CD14-positive monocyte (primary cell): ENCODE measurements at regions not wholly inside any gene's neighbourhood (a gene's known extent, or its start where the extent isn't known, plus 50 kb on each side); places are given as distances from the start of the nearest gene placed in this dataset.
"Not testable (repeated sequence)": the region's sequence is repeated elsewhere in the genome, so short reads cannot be mapped to it uniquely, and the experiment has no call there.

Experiments
- DNase-seq, 3 donors: peaks; one replicate each; pipeline ENCODE4 v3.0.0-alpha.2; 2011 to 2022
- H2AFZ ChIP-seq: 2 replicates; pipeline ENCODE4 v1.6.0; 2012; ENCODE audit warnings: mild to moderate bottlenecking, low read depth, low read length, inconsistent platforms; ENCODE audit not compliant: insufficient read depth, poor library complexity, severe bottlenecking
- H3K27ac ChIP-seq, 2 donors: 1 replicate in 1 of 2; 2 replicates in 1 of 2; pipeline ENCODE4 v1.5.1; 2012 to 2013; ENCODE audit warnings: low read length in 2 of 2, control low read depth in 1 of 2, inconsistent platforms in 1 of 2, low read depth in 1 of 2, mild to moderate bottlenecking in 1 of 2
- H3K27me3 ChIP-seq, 2 donors: one replicate each; pipeline versions ENCODE4 v1.6.0 to v1.6.1; 2011 to 2013; ENCODE audit warnings: low read length in 2 of 2; ENCODE audit not compliant: control insufficient read depth in 2 of 2, insufficient read depth in 2 of 2
- H3K36me3 ChIP-seq, 2 donors: replicated peaks in 1 of 2; 1 replicate in 1 of 2; 2 replicates in 1 of 2; pipeline versions ENCODE4 v1.5.1 to v1.6.1; 2012 to 2013; ENCODE audit warnings: low read length in 2 of 2, control low read depth in 1 of 2, inconsistent platforms in 1 of 2, mild to moderate bottlenecking in 1 of 2; ENCODE audit not compliant: insufficient read depth in 2 of 2, control insufficient read depth in 1 of 2
- H3K4me1 ChIP-seq, 2 donors: 1 replicate in 1 of 2; 2 replicates in 1 of 2; pipeline versions ENCODE4 v1.5.1 to v1.6.1; 2012 to 2013; ENCODE audit warnings: low read length in 2 of 2, control low read depth in 1 of 2, inconsistent platforms in 1 of 2, mild to moderate bottlenecking in 1 of 2, moderate library complexity in 1 of 2; ENCODE audit not compliant: insufficient read depth in 2 of 2, control insufficient read depth in 1 of 2
- H3K4me2 ChIP-seq: replicated peaks from 2 replicates; pipeline ENCODE3; 2012; ENCODE audit warnings: low read length, moderate library complexity, mild to moderate bottlenecking; ENCODE audit not compliant: poor library complexity, severe bottlenecking; ENCODE audit errors: extremely low read depth
- H3K4me3 ChIP-seq, 3 experiments: fragments of 200-600 bp in 1 of 3; sonication (generic) in 1 of 3; replicated peaks in 1 of 3; 1 replicate in 2 of 3; 2 replicates in 1 of 3; pipeline ENCODE4 v1.5.1; 2011 to 2013; ENCODE audit warnings: low read length in 3 of 3, mild to moderate bottlenecking in 3 of 3, control low read depth in 2 of 3, low read depth in 2 of 3, inconsistent platforms in 1 of 3, moderate library complexity in 1 of 3
- H3K79me2 ChIP-seq: 2 replicates; pipeline ENCODE4 v1.6.0; 2012; ENCODE audit warnings: mild to moderate bottlenecking, control low read depth, inconsistent platforms, low read length, moderate library complexity; ENCODE audit not compliant: insufficient read depth
- H3K9ac ChIP-seq: 2 replicates; pipeline ENCODE4 v1.6.0; 2017; ENCODE audit warnings: low read length, mild to moderate bottlenecking; ENCODE audit not compliant: insufficient read depth, poor library complexity, severe bottlenecking
- H3K9me3 ChIP-seq, 2 donors: replicated peaks in 1 of 2; 1 replicate in 1 of 2; 2 replicates in 1 of 2; pipeline versions ENCODE4 v1.5.1 to v1.6.1; 2012 to 2013; ENCODE audit warnings: low read length in 2 of 2, control low read depth in 1 of 2; ENCODE audit not compliant: control insufficient read depth in 1 of 2, insufficient read depth in 1 of 2
- H4K20me1 ChIP-seq: 2 replicates; pipeline ENCODE4 v1.6.0; 2012; ENCODE audit warnings: mild to moderate bottlenecking, low read length, control low read depth, moderate library complexity; ENCODE audit not compliant: insufficient read depth
- H3K27ac Mint-ChIP-seq, 7 donors: one replicate each; pipeline ENCODE4 v1.8.0; 2020; ENCODE audit warnings: mild to moderate bottlenecking in 7 of 7, mixed read lengths in 7 of 7, moderate library complexity in 6 of 7, inconsistent platforms in 2 of 7
- H3K27me3 Mint-ChIP-seq, 3 donors: one replicate each; pipeline ENCODE4 v1.8.0; 2021 to 2022; ENCODE audit warnings: low read depth in 3 of 3, mild to moderate bottlenecking in 3 of 3, mixed read lengths in 3 of 3, moderate library complexity in 3 of 3, inconsistent platforms in 1 of 3
- H3K36me3 Mint-ChIP-seq, 2 donors: one replicate each; pipeline ENCODE4 v1.8.0; 2020; ENCODE audit warnings: mixed read lengths in 2 of 2, inconsistent platforms in 1 of 2, mild to moderate bottlenecking in 1 of 2
- H3K4me1 Mint-ChIP-seq: one replicate; pipeline ENCODE4 v1.8.0; 2020; ENCODE audit warnings: mild to moderate bottlenecking, mixed read lengths
- H3K4me3 Mint-ChIP-seq, 2 donors: one replicate each; pipeline ENCODE4 v1.8.0; 2020; ENCODE audit warnings: mild to moderate bottlenecking in 2 of 2, mixed read lengths in 2 of 2, moderate library complexity in 1 of 2
- H3K9me3 Mint-ChIP-seq, 7 donors: one replicate each; pipeline ENCODE4 v1.8.0; 2020 to 2022; ENCODE audit warnings: mixed read lengths in 7 of 7, mild to moderate bottlenecking in 6 of 7, moderate library complexity in 6 of 7, inconsistent platforms in 2 of 7
- WGBS: methylation state at CpG from one replicate; pipeline ENCODE4 v1.1.5; 2013; ENCODE audit warnings: missing lambda C conversion rate; ENCODE audit not compliant: insufficient coverage; 5-methylcytosine and 5-hydroxymethylcytosine counted together
- intact Hi-C, 2 donors: fragments of 100-400 bp; cut with micrococcal nuclease; formaldehyde crosslinking; loops; one replicate each; pipeline versions ENCODE4 v1.15.0 to v1.15.1; 2023
- TF ChIP-seq, protein P1 (sequence below): fragments of 200-600 bp; IDR thresholded peaks from one replicate; pipeline ENCODE4 v1.8.0; 2022; ENCODE audit warnings: antibody characterized with exemption, mild to moderate bottlenecking

DNA sequence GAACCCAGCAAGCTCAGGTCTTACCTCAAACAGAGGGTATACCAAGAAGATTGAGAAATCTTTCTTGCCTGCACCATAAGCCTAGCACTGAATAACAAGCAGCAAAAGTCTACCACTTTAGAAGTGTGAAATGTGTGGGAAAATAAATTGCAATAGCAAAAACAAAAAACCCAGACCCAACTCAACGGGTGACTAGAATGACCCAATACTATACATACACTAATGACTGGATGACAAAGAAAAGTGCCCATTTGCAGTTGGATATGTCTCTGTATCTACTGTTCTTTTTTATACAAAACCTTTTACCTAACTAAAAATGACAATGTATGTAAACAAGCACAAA lies 950.6 kb downstream of the TRIB2 start:
- no CpG with 5 or more reads among the region's 1 CpG for WGBS

DNA sequence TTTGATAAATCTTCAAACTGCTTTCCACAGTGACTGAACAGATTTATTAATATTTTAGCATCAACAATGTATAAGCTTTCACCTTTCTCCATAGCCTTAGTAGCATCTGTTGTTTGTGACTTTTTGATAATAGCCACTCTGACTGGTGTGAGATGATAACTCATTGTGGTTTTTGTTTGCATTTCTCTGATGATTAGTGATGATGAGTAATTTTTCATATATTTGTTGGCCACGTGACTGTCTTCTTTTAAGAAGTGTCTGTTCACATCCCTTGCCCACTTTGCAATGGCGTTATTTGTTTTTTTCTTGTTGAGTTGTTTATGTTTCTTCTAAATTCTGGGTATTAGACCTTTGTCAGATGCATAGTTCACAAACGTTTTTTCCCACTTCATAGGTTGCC lies 952.9 kb downstream of the TRIB2 start:
- peaks cover 0 to 10% (median 5%) of the 10 kb centered on the region in 7 donors for H3K9me3 Mint-ChIP-seq
- H2AFZ ChIP-seq, result no peak overlapping the region
- H3K4me1 Mint-ChIP-seq, result no peaks in the 10 kb centered on the region
- no peaks in the 10 kb centered on the region for H3K4me1 ChIP-seq
- no peak overlapping the region for H3K4me2 ChIP-seq
- WGBS, result no CpG with 5 or more reads among the region's 3 CpGs
- no peak overlapping the region for H3K27ac ChIP-seq
- DNase-seq, result no peak
- TF ChIP-seq, protein P1, sequence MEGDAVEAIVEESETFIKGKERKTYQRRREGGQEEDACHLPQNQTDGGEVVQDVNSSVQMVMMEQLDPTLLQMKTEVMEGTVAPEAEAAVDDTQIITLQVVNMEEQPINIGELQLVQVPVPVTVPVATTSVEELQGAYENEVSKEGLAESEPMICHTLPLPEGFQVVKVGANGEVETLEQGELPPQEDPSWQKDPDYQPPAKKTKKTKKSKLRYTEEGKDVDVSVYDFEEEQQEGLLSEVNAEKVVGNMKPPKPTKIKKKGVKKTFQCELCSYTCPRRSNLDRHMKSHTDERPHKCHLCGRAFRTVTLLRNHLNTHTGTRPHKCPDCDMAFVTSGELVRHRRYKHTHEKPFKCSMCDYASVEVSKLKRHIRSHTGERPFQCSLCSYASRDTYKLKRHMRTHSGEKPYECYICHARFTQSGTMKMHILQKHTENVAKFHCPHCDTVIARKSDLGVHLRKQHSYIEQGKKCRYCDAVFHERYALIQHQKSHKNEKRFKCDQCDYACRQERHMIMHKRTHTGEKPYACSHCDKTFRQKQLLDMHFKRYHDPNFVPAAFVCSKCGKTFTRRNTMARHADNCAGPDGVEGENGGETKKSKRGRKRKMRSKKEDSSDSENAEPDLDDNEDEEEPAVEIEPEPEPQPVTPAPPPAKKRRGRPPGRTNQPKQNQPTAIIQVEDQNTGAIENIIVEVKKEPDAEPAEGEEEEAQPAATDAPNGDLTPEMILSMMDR, result no peak
- no peaks in the 10 kb centered on the region for H4K20me1 ChIP-seq
- H3K9me3 ChIP-seq, result peaks cover 9 to 14% of the 10 kb centered on the region in 2 donors
- no peaks in the 10 kb centered on the region for H3K27me3 ChIP-seq
- H3K27me3 Mint-ChIP-seq, result no peaks in the 10 kb centered on the region
- intact Hi-C loops, result no loop called here
- H3K79me2 ChIP-seq, result no peaks in the 10 kb centered on the region
- no peaks in the 10 kb centered on the region for H3K36me3 Mint-ChIP-seq
- H3K4me3 ChIP-seq, result no peak overlapping the region
- H3K27ac Mint-ChIP-seq, result no peak overlapping the region
- no peaks in the 10 kb centered on the region for H3K36me3 ChIP-seq
- H3K4me3 Mint-ChIP-seq, result no peak overlapping the region
- H3K9ac ChIP-seq, result no peak overlapping the region

More for the DNA sequence above, 950.6 kb downstream of the TRIB2 start:
- no peaks in the 10 kb centered on the region for H3K4me1 Mint-ChIP-seq
- intact Hi-C loops, result no loop called here
- H3K4me3 Mint-ChIP-seq, result no peak overlapping the region
- Histone ChIP-seq H4K20me1 (no peaks in the 10 kb centered on the region), H3K4me2 (no peak overlapping the region), H3K27me3 (no peaks in the 10 kb centered on the region), H3K4me3 (no peak overlapping the region), H3K9me3 (peaks cover 3 to 4% of the 10 kb centered on the region in 2 donors), H3K9ac (no peak overlapping the region), H3K27ac (no peak overlapping the region), H2AFZ (no peak overlapping the region), H3K4me1 (no peaks in the 10 kb centered on the region), H3K36me3 (no peaks in the 10 kb centered on the region), H3K79me2 (no peaks in the 10 kb centered on the region)
- TF ChIP-seq, protein P1, result no peak
- no peak overlapping the region for H3K27ac Mint-ChIP-seq
- DNase-seq, result no peak
- H3K36me3 Mint-ChIP-seq, result no peaks in the 10 kb centered on the region
- H3K27me3 Mint-ChIP-seq, result no peaks in the 10 kb centered on the region
- H3K9me3 Mint-ChIP-seq, result peaks cover 0 to 12% (median 3%) of the 10 kb centered on the region in 7 donors

DNA sequence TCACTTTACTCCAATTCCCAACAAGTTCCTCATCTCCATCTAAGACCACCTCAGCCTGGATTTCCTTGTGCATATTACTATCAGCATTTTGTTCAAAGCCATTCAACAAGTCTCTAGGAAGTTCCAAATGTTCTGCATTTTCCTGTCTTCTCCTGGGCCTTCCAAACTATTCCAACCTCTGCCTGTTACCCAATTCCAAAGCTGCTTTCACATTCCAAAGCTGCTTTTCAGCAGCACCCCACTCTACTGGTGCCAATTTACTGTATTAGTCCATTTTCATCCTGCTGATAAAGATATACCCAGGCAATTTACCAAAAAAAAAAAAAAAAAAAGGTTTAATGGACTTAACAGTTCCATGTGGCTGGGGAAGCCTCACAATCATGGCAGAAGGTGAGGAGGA lies 957.1 kb downstream of the TRIB2 start:
- H3K4me1 ChIP-seq, H3K36me3 ChIP-seq, intact Hi-C loops, H3K27me3 ChIP-seq, H3K27ac Mint-ChIP-seq, H3K9ac ChIP-seq, H3K4me1 Mint-ChIP-seq, DNase-seq, H3K4me3 Mint-ChIP-seq, H3K4me3 ChIP-seq, H3K4me2 ChIP-seq, H2AFZ ChIP-seq, H3K27me3 Mint-ChIP-seq, H3K27ac ChIP-seq, H3K36me3 Mint-ChIP-seq, H4K20me1 ChIP-seq, H3K79me2 ChIP-seq: not testable (repeated sequence)
- H3K9me3 Mint-ChIP-seq, result peaks cover 0 to 23% (median 10%) of the 10 kb centered on the region in 7 donors
- H3K9me3 ChIP-seq, result peaks cover 28 to 40% of the 10 kb centered on the region in 2 donors
